ENCODE measurements at regions not wholly inside any gene's neighbourhood (a gene's known extent, or its start where the extent isn't known, plus 50 kb on each side); places are given as distances from the start of the nearest gene placed in this dataset.

GRCh38 chr9:108142504-108143201 lies 653.1 kb upstream of the KLF4 start:
- no peak for DNase-seq (ENCODE audit: low read depth)

- DNase-seq (ENCODE audit: low read depth), result no peak
Observed at GRCh38 chr9:108142142-108142503, 652.6 kb upstream of the KLF4 start.

GRCh38 chr9:108139900-108140299 lies 650.3 kb upstream of the KLF4 start:
- no peak for DNase-seq (ENCODE audit: low read depth)

GRCh38 chr9:108138516-108138915 lies 648.9 kb upstream of the KLF4 start:
- DNase-seq (ENCODE audit: low read depth), result no peak

GRCh38 chr9:108136656-108137055 lies 647.1 kb upstream of the KLF4 start:
- no peak for DNase-seq (ENCODE audit: low read depth)

- DNase-seq (ENCODE audit: low read depth), result no peak
Observed at GRCh38 chr9:108134486-108135128, 645.0 kb upstream of the KLF4 start.

- DNase-seq (ENCODE audit: low read depth), result no peak
Observed at GRCh38 chr9:108133680-108134079, 644.1 kb upstream of the KLF4 start.

GRCh38 chr9:108133101-108133500 lies 643.5 kb upstream of the KLF4 start:
- no peak for DNase-seq (ENCODE audit: low read depth)

- no peak for DNase-seq (ENCODE audit: low read depth)
Observed at GRCh38 chr9:108130905-108131304, 641.3 kb upstream of the KLF4 start.

- DNase-seq (ENCODE audit: low read depth), result no peak
Observed at GRCh38 chr9:108125625-108126024, 636.1 kb upstream of the KLF4 start.

- no peak for DNase-seq (ENCODE audit: low read depth)
Observed at GRCh38 chr9:108119530-108120113, 630.1 kb upstream of the KLF4 start.

- no peak for DNase-seq (ENCODE audit: low read depth)
Observed at GRCh38 chr9:108117795-108118194, 628.2 kb upstream of the KLF4 start.

- no peak for DNase-seq (ENCODE audit: low read depth)
Observed at GRCh38 chr9:108117306-108117705, 627.7 kb upstream of the KLF4 start.

- no peak for DNase-seq (ENCODE audit: low read depth)
Observed at GRCh38 chr9:108113596-108113995, 624.0 kb upstream of the KLF4 start.

- no peak for DNase-seq (ENCODE audit: low read depth)
Observed at GRCh38 chr9:108109927-108110690, 620.5 kb upstream of the KLF4 start.

GRCh38 chr9:108108852-108109448 lies 619.4 kb upstream of the KLF4 start:
- DNase-seq (ENCODE audit: low read depth), result no peak

- DNase-seq (ENCODE audit: low read depth), result no peak
Observed at GRCh38 chr9:108108280-108108851, 618.8 kb upstream of the KLF4 start.

- no peak for DNase-seq (ENCODE audit: low read depth)
Observed at GRCh38 chr9:108105885-108106284, 616.3 kb upstream of the KLF4 start.

- no peak for DNase-seq (ENCODE audit: low read depth)
Observed at GRCh38 chr9:108104991-108105390, 615.4 kb upstream of the KLF4 start.

- no peak for DNase-seq (ENCODE audit: low read depth)
Observed at GRCh38 chr9:108103046-108103693, 613.6 kb upstream of the KLF4 start.

GRCh38 chr9:108101410-108101809 lies 611.8 kb upstream of the KLF4 start:
- no peak for DNase-seq (ENCODE audit: low read depth)

GRCh38 chr9:108100571-108100970 lies 611.0 kb upstream of the KLF4 start:
- no peak for DNase-seq (ENCODE audit: low read depth)
